ENCODE measurements at regions not wholly inside any gene's neighbourhood (a gene's known extent, or its start where the extent isn't known, plus 50 kb on each side); places are given as distances from the start of the nearest gene placed in this dataset.

DNA sequence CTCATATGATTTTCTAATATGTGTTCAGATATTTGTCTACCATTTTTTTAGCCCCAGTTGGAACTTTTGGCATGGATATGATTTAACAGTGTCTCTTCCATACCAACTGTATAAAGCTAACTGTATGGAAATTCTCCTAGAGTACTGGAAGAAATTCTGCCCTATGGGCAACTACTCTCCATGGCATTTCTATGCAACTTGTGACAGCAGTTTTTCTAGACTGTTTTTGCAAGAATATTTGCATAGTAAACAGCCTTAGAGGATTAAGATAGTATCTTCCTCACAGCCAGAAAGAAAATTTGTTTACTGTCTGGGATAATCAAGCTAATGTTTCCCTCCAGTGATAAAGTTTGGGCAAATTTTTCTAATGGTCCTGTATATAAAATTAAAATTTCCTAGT, 119.9 kb upstream of the PCDH17 start (continued):
- TF ChIP-seq, protein P1, sequence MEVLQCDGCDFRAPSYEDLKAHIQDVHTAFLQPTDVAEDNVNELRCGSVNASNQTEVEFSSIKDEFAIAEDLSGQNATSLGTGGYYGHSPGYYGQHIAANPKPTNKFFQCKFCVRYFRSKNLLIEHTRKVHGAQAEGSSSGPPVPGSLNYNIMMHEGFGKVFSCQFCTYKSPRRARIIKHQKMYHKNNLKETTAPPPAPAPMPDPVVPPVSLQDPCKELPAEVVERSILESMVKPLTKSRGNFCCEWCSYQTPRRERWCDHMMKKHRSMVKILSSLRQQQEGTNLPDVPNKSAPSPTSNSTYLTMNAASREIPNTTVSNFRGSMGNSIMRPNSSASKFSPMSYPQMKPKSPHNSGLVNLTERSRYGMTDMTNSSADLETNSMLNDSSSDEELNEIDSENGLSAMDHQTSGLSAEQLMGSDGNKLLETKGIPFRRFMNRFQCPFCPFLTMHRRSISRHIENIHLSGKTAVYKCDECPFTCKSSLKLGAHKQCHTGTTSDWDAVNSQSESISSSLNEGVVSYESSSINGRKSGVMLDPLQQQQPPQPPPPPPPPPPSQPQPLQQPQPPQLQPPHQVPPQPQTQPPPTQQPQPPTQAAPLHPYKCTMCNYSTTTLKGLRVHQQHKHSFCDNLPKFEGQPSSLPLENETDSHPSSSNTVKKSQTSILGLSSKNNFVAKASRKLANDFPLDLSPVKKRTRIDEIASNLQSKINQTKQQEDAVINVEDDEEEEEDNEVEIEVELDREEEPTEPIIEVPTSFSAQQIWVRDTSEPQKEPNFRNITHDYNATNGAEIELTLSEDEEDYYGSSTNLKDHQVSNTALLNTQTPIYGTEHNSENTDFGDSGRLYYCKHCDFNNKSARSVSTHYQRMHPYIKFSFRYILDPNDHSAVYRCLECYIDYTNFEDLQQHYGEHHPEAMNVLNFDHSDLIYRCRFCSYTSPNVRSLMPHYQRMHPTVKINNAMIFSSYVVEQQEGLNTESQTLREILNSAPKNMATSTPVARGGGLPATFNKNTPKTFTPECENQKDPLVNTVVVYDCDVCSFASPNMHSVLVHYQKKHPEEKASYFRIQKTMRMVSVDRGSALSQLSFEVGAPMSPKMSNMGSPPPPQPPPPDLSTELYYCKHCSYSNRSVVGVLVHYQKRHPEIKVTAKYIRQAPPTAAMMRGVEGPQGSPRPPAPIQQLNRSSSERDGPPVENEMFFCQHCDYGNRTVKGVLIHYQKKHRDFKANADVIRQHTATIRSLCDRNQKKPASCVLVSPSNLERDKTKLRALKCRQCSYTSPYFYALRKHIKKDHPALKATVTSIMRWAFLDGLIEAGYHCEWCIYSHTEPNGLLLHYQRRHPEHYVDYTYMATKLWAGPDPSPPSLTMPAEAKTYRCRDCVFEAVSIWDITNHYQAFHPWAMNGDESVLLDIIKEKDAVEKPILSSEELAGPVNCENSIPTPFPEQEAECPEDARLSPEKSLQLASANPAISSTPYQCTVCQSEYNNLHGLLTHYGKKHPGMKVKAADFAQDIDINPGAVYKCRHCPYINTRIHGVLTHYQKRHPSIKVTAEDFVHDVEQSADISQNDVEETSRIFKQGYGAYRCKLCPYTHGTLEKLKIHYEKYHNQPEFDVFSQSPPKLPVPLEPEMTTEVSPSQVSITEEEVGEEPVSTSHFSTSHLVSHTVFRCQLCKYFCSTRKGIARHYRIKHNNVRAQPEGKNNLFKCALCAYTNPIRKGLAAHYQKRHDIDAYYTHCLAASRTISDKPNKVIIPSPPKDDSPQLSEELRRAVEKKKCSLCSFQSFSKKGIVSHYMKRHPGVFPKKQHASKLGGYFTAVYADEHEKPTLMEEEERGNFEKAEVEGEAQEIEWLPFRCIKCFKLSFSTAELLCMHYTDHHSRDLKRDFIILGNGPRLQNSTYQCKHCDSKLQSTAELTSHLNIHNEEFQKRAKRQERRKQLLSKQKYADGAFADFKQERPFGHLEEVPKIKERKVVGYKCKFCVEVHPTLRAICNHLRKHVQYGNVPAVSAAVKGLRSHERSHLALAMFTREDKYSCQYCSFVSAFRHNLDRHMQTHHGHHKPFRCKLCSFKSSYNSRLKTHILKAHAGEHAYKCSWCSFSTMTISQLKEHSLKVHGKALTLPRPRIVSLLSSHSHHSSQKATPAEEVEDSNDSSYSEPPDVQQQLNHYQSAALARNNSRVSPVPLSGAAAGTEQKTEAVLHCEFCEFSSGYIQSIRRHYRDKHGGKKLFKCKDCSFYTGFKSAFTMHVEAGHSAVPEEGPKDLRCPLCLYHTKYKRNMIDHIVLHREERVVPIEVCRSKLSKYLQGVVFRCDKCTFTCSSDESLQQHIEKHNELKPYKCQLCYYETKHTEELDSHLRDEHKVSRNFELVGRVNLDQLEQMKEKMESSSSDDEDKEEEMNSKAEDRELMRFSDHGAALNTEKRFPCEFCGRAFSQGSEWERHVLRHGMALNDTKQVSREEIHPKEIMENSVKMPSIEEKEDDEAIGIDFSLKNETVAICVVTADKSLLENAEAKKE (CRISPR knock-in tag; IDR thresholded peaks at IDR 0.05): no peak
- TF ChIP-seq NANOG (IDR thresholded peaks at IDR 0.05; ENCODE audit: borderline replicate concordance): no peak
- TF ChIP-seq ZNF331 (CRISPR knock-in tag; IDR thresholded peaks at IDR 0.05; ENCODE audit: low read depth): no peak
- no peak for TF ChIP-seq POLR2AphosphoS5 (IDR thresholded peaks at IDR 0.05; ENCODE audit: low read depth)
- TF ChIP-seq EZH2 (IDR thresholded peaks at IDR 0.05; ENCODE audit: low read depth, unreplicated experiment): no peak
- no peak for TF ChIP-seq STAT1 (IDR thresholded peaks at IDR 0.05; ENCODE audit: unreplicated experiment)

DNA sequence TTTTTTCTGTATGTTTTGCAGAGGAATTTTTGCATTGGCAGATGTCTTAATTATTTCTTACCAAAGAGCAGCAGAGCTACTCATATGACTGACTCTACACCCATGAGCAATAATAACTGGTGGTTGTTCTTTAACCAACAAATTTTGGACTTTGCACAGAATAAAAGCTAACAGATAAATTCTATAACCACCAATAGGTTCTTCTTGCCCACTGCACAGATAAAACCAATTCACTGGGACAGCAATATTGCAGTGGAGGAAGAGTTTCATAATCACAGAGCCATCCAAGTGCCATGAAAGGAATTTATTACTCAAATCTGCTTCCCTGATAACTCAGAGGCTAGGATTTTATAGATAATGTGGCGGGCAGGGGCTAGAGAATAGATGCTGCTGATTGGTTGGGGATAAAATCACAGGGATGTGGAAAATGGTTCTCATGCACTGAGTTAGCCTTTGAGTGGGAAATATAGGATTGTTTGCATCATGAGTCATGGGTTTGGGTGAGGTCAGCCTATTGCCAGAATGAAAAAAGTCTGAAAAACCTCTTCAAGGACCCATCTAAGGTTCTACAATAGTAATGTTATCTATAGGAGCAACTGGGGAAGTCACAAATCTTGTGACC, 104.3 kb upstream of the PCDH17 start:
- H3K4me3 ChIP-seq: no peak overlapping the region
- TF ChIP-seq, protein P1 (CRISPR knock-in tag; IDR thresholded peaks at IDR 0.05): no peak
- TF ChIP-seq ZNF331 (CRISPR knock-in tag; IDR thresholded peaks at IDR 0.05; ENCODE audit: low read depth) (no peak), ZNF114 (CRISPR knock-in tag; IDR thresholded peaks at IDR 0.05) (no peak)
- TF ChIP-seq, protein P2, sequence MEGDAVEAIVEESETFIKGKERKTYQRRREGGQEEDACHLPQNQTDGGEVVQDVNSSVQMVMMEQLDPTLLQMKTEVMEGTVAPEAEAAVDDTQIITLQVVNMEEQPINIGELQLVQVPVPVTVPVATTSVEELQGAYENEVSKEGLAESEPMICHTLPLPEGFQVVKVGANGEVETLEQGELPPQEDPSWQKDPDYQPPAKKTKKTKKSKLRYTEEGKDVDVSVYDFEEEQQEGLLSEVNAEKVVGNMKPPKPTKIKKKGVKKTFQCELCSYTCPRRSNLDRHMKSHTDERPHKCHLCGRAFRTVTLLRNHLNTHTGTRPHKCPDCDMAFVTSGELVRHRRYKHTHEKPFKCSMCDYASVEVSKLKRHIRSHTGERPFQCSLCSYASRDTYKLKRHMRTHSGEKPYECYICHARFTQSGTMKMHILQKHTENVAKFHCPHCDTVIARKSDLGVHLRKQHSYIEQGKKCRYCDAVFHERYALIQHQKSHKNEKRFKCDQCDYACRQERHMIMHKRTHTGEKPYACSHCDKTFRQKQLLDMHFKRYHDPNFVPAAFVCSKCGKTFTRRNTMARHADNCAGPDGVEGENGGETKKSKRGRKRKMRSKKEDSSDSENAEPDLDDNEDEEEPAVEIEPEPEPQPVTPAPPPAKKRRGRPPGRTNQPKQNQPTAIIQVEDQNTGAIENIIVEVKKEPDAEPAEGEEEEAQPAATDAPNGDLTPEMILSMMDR (conservative IDR thresholded peaks at IDR 0.05; ENCODE audit: low read depth in 2 of 2): no peak

More for the DNA sequence above, 104.3 kb upstream of the PCDH17 start:
- Histone ChIP-seq H3K27me3 (ENCODE audit: insufficient read depth) (no peaks in the 10 kb centered on the region), H3K36me3 (ENCODE audit: insufficient read depth) (no peaks in the 10 kb centered on the region), H3K4me2 (no peak overlapping the region), H2AFZ (no peak overlapping the region), H3K4me1 (ENCODE audit: insufficient read depth) (no peaks in the 10 kb centered on the region), H3K79me2 (replicated peaks; ENCODE audit: insufficient read depth) (no peaks in the 10 kb centered on the region), H4K20me1 (replicated peaks; ENCODE audit: insufficient read depth) (no peaks in the 10 kb centered on the region), H3K9me2 (ENCODE audit: insufficient read depth) (no peaks in the 10 kb centered on the region; the same call in 1 of the 2 replicates), H3F3A (replicated peaks; ENCODE audit: low read depth) (no peaks in the 10 kb centered on the region), H3K27ac (ENCODE audit: low read depth) (no peak overlapping the region)
- Mint-ChIP-seq H3K4me1 (no peaks in the 10 kb centered on the region), H3K36me3 (ENCODE audit: low read depth) (peaks cover 3% of the 10 kb centered on the region; the same call in 1 of the 3 replicates), H3K9me3 (peaks cover 5% of the 10 kb centered on the region; the same call in 2 of the 3 replicates), H3K4me3 (no peak overlapping the region), H3K27ac (no peak overlapping the region), H3K27me3 (ENCODE audit: insufficient read depth, low read depth, poor library complexity) (no peaks in the 10 kb centered on the region)
- no peak for DNase-seq (ENCODE audit: low spot score)
- no peak for ATAC-seq

All from GM23338 (cell line).